HG03139 (cell line): ENCODE measurements at regions not wholly inside any gene's neighbourhood (a gene's known extent, or its start where the extent isn't known, plus 50 kb on each side); places are given as distances from the start of the nearest gene placed in this dataset.

Experiments used
- ATAC-seq: cut with Tn5 transposase; IDR thresholded peaks from one replicate; pipeline ENCODE4 v1.9.1; 2021; ENCODE audit not compliant: unreplicated experiment

GRCh38 chr7:93016681-93017381 lies 100.9 kb downstream of the SAMD9 start:
- ATAC-seq: no peak

- ATAC-seq: no peak
Measured at GRCh38 chr7:93015779-93016481, 101.8 kb downstream of the SAMD9 start.

GRCh38 chr7:93015101-93015778 lies 102.5 kb downstream of the SAMD9 start:
- no peak for ATAC-seq

GRCh38 chr7:93014410-93014809 lies 103.4 kb downstream of the SAMD9 start:
- ATAC-seq: no peak

GRCh38 chr7:93013446-93014061 lies 104.2 kb downstream of the SAMD9 start:
- ATAC-seq: no peak

GRCh38 chr7:93011351-93012294 lies 106.2 kb downstream of the SAMD9 start:
- ATAC-seq: no peak

- no peak for ATAC-seq
Measured at GRCh38 chr7:93008833-93009232, 108.9 kb downstream of the SAMD9 start.

GRCh38 chr7:93006480-93007095 lies 111.2 kb downstream of the SAMD9 start:
- no peak for ATAC-seq

- ATAC-seq: no peak
Measured at GRCh38 chr7:93004906-93005305, 112.9 kb downstream of the SAMD9 start.

- no peak for ATAC-seq
Measured at GRCh38 chr7:92997719-92998118, 120.1 kb downstream of the SAMD9 start.

GRCh38 chr7:92997152-92997551 lies 120.6 kb downstream of the SAMD9 start:
- no peak for ATAC-seq

GRCh38 chr7:92994901-92995300 lies 122.9 kb downstream of the SAMD9 start:
- ATAC-seq: no peak

GRCh38 chr7:92992932-92993331 lies 124.8 kb downstream of the SAMD9 start:
- ATAC-seq: no peak

- no peak for ATAC-seq
Measured at GRCh38 chr7:92992483-92992882, 125.3 kb downstream of the SAMD9 start.

GRCh38 chr7:92991190-92991589 lies 126.6 kb downstream of the SAMD9 start:
- ATAC-seq: no peak

- no peak for ATAC-seq
Measured at GRCh38 chr7:92988941-92989545, 128.7 kb downstream of the SAMD9 start.

- ATAC-seq: no peak
Measured at GRCh38 chr7:92988051-92988450, 129.7 kb downstream of the SAMD9 start.

- no peak for ATAC-seq
Measured at GRCh38 chr7:92987538-92987937, 130.2 kb downstream of the SAMD9 start.

- no peak for ATAC-seq
Measured at GRCh38 chr7:92987095-92987494, 130.7 kb downstream of the SAMD9 start.

GRCh38 chr7:92982928-92983327 lies 134.9 kb downstream of the SAMD9 start:
- no peak for ATAC-seq
